GM21367 (cell line): ENCODE measurements at regions not wholly inside any gene's neighbourhood (a gene's known extent, or its start where the extent isn't known, plus 50 kb on each side); places are given as distances from the start of the nearest gene placed in this dataset.

ENCODE experiments used
- ATAC-seq: cut with Tn5 transposase; IDR thresholded peaks from one replicate; pipeline ENCODE4 v1.9.1; 2021; ENCODE audit not compliant: unreplicated experiment

DNA sequence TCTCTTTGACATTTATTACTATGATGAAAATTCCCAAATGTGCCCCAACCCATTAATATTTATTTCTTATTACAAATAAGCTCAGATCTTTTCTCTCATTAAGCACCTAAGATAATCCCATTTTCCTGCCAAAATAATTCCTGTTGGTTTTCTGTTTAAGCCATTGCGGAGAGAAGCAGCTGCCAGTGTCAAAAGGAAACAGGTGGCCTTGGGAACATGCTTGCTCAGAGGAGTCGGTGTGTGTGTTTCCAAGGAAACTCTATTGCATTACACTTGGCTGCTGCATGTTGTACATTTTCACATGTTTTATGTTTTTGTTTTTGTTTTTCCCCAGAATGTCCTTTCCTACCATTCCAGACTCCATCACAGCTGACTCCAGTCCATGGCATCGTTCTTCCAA, 56.4 kb downstream of the CD24 start:
- ATAC-seq: no peak

DNA sequence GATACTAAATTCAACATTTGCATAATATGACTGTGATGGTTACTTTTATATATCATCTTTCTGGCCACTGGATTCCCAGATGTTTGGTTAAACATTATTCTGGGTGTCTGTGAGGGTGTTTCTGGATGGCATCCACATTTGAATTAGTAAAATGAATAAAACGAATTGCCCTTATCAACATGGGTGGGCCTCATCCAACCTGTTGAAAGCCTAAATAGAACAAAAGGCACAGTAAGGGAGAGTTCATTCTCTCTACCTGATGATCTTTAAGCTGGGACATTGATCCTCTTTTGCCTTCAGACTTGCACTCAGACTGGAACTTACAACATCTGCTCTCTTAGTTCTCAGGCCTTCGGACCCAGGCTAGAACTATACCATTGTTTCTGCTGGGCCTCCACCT, 57.6 kb downstream of the CD24 start:
- ATAC-seq: no peak

DNA sequence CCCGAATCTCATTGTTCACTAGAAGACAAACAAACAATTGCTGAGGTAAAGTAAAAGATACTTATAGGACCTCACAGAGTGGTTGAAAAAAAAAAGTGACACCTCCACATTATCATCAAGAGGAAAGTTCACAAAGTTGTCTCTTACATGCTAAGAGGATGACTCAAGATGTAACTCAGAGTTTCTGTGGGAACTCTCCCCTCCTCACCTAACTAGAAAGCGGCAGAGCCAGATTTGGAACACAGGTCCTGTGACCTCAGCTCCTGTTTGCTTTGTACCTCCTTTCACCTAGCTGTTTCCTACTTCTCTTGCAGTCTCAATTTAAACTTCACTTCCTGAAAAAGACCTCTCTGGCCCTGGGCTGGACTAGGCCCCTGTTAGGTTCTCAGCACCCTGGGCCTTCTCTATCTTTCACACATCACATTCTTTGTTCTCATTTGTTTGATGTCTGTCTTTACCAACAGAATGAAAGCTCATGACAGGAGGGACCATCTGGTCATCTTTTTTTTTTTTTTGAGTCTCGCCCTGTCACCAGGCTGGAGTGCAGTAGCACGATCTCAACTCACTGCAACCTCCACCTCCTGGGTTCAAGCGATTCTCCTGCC, 60.8 kb downstream of the CD24 start:
- no peak for ATAC-seq

DNA sequence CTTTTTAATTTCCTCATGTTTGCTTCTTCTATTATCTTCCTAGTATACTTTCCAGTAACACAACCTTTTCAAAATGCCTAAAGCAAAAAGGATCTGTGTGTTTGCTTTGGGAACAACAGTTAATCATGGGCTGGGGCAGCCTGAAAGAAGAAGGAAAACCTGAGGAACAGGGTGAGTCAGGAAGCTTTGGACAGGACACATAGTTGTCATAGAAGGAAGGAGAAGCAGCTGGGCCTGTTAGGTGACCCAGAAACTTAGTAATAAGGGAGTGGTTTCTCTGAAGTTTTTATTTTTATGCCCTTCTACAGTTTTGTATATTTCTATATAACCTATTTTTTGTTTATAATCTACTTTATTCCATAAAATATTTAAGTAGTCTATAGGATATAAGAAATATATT, 61.4 kb downstream of the CD24 start:
- ATAC-seq: no peak

DNA sequence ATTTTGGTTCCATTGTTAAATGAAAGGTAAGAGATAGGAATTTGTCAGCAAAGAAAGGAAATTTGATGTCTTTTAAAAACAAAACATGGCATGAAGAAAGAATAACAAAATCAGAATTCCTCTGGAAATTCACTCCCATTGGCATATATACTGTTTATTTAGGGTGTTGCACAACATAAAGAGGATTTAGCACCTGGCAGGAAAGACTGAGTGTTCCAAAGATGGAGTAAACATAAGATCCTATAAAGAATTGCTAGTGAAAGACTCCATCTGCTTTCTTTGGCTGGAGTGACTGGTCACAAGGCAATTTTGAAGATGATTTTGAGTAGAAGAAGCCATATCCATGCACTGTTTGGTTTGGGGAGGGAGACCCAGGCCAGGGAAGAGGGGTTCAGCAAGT, 62.4 kb downstream of the CD24 start:
- ATAC-seq: no peak

DNA sequence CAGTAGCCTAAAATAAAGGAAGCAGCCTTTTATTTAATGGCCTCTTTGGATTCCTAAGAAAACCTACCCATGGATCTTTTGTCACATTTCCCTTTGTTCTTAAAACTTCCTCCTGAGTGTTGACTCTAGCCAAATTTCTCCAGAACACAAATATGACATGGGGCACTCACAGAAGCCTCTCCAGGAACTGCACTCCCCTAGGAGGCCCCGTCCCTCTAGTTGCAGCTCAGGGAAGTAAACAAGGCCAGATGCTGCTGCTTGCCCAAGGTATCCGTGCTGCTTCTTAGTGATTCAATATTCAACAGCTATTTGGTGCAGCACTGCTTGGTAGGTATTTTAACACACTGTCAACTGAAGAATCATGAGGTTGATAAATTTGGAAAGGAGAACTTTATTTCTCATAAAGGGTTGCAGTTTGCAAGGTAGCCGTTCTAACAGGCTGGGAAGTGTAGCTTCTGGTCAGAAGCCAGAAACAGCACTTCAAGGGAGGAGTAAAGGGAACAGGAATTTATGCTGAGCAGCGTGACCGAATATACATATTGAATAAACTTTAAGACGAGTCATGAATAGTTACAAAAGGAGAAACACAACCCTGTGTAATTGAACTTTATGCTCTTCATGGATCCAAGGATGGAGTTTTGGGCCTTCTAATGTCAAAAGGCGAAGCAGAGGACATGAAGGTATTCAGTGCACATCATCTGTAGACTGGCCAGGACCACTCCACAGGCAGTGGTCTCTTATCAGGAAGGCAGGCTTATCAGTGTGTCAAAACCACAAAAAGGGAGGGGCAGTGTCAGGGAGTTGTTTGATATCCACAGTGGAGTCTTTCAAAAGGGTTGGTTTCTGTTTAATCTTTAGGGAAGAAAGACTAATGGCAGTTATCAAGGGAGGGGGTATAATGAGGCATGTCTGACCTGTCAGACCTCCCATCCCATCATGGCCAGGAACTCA, 63.3 kb downstream of the CD24 start:
- no peak for ATAC-seq

DNA sequence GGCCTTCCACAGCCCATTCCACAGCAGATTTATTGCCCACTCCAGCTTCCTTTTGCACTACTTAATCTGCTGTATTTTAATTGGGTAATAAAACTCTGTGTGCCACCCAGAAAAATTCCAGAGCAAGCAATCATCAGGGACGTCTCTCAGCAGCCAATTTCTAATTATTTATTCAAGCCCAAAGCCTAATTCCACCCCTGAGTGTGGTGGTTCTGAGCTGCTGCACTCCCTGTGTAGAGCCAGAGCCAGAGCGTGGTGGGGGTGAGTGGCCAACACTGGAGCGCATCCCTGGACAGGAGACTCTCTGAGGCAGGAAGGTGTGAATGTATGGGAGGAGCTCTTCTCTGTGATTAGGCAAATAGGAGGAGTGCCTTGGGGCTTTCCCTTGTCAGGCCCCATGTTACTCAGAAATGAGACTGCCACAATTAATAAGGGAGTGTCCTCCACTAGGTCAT, 66.1 kb downstream of the CD24 start:
- no peak for ATAC-seq

DNA sequence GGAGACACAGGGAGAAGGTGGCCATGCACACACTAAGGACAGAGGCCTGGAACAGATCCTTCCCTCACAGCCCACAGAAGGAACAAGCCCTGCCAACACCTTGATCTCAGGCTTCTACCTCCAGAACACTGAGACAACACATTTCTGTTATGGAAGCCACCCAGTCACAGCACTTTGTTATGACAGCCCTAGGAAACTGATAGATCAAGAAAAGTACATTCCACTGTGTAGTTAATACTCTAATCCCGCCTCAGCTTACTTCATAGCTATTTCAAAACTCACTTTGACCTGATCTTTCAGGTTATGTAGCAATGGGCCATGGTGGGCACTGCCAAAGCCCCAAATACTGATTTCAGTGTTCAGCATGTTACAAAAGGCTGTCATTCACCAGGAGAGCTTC, 66.8 kb downstream of the CD24 start:
- no peak for ATAC-seq

DNA sequence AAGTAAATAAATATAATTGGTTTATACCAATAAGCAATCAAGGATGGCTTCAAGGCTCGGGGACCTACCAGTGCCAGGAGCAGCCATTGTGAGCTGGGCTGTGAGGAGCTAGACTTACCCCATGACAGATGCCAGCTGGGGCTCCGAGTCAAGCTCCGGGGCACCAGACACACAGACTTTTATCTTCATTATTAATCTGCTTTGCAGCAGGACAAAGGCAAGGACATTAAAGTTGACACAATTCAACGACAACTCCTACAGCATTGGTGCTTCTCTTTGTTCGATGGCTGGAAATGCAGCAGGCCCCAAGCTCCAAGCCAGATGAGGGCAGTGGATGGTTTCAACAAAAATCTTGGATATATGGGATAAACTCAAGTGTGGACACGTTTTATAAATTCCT, 68.3 kb downstream of the CD24 start:
- no peak for ATAC-seq

DNA sequence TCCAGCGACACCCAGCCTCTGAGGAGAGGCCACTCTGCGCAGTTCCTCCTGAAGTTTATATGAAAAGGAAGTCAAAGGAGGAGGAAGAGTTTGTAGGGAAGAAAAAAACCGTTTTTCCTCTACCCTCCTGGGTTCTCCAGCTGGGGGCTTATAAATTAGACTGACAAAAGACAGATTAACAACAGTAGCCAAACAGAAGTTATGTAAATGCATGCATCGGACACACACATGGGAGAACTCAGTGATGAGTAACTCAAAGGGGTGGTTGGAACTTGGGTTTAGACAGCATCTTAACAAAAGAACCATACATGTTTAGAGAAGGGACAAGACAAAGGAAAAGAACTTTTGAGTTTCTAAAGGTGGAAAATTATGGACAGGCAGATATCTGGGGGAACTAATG, 71.2 kb downstream of the CD24 start:
- ATAC-seq: no peak

DNA sequence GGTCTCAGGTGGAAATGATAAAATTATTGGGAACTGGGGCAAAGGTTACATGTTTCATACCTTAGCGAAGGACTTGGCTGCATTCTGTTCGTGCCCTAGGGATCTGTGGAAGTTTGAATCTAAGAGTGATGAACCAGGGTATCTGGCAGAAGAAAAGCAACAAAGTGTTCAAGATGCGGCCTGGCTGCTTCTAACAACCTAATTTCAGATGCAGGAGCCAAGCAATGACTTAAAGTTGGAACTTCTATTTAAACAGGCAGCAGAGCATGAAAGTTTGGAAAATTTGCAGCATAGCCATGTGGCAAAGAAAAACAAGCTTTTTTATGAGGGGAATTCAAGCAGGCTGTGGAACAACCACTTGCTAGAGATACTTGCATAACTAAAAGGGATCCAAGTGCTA, 73.5 kb downstream of the CD24 start:
- no peak for ATAC-seq

DNA sequence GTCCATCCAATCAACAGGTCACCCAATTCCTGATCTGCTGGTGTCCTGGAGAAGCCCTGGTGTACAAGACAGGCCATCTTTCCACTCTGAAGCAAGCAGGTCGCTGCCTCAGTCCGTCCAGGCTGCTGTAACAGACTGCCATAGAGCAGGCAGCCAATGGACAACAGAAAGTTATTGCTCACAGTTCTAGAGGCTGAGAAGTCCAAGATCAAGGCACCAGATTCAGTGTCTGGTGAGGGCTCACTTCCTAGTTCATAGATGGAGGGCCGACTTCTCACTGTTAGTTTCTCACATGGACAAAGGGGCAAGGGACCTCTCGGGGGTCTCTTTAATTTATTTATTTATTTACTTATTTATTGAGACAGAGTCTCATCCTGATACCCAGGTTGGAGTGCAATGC, 74.8 kb downstream of the CD24 start:
- no peak for ATAC-seq

DNA sequence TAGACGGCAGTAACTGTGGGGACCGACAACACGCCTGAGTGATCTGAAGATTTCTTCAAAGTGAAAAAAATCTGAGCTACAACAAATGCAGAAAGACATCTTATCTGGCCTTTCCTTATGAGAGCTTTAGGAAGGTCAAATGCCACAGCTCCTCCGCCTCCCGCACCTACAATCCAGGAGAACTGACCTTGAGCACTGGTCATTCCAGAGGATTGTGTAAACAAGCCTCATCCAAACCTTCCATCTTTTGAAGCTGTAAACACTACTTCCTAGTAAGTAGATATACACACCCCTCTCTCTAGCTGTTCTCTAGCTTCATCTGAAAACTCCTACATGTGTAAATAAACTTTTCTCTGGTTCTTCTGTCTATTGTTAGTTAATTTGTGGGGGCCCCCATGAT, 76.9 kb downstream of the CD24 start:
- ATAC-seq: no peak

DNA sequence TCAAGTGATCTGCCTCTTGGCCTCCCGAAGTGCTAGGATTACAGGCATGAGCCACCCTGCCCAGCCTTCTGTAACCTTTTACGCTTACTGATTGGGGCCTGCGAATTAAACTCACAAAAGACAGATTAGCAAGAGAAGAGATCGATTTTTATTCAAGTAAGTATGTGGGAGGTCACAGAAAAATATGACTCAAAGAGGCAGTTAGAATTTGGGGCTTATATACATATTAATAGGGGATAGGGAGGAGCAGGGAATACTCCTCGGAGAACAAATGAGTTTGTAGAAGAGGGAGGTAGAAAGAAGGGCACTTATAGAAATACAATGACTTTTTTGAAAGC, 78.9 kb downstream of the CD24 start:
- no peak for ATAC-seq

DNA sequence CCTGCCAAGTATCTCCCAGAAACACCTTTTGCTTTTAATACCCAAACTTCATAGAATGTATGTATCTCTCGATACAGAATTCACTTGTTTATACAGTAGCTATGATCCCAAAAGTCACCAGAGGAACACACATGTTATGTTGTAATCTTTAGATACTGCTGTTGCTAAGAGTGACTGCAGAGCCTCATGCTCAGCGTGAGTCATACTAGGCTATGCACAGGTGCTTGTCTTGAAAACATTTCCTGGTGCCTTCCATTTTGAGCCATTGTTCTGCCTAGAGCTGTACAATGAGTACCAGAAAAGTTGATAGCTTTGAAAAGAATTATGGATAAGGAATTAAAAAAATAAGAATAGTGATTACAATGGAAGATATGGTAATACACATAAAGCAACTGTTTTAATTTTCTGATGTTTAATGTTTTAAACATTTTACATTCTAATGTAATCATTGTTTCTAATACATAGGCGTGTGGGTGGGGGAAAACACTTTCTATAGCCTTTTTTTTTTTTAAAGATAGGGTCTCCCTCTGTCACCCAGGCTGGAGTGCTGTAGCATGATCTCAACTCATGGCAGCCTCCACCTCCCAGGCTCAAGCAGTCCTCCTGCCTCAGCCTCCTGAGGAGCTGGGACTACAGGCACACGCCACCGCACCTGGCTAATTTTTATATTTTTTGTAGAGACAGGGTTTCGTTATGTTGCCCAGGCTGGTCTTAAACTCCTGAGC, 79.4 kb downstream of the CD24 start:
- ATAC-seq: no peak

DNA sequence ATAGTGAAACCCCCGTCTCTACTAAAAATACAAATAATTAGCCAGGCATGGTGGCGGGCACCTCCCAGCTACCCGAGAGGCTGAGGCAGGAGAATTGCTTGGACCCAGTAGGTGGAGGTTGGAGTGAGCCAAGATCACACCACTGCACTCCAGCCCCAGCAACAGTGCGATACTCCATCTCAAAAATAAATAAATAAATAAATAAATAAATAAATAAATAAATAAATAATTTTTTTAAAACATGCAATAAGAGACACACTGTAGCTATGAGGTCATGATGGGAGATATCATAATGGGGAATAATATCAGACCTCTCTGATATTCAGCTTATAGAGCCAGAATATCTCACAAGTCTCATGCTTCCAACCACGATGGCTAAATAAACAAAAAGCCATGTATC, 82.3 kb downstream of the CD24 start:
- ATAC-seq: no peak

DNA sequence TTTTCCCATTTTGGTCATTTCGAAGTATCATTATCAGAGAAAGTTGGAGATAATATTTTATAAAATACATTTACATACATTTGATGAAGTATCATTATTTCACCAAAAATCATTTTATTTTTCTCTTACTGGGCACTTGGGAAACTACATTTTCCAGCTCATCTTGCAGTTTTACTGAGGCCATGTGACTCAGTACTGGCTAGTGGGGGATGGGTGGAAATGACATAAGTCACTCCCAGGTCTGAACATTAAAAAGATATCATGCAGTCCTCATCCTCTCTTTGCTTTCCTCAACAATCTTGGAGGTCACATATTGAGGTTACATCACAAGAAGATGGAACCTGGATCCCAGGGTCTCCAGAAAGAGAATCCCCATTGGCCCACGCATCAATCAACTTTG, 84.1 kb downstream of the CD24 start:
- no peak for ATAC-seq

DNA sequence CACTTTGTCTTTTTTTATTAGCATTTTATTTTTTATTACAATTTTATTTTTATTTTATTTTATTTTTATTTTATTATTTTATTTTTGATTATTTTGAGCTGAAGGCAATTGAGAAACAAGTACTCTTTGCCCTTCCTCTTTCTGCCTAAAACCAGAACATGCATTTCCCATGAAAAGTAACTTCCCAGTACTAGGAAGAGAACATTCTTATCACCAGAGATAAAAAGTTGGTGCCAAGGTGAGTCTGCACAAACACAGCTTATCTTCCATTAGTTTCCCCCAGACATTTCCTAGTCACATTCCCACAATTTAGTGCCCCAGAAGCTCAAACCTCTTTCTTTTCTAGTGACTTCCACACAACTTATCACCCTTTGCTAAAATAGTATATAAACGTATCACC, 84.8 kb downstream of the CD24 start:
- no peak for ATAC-seq

DNA sequence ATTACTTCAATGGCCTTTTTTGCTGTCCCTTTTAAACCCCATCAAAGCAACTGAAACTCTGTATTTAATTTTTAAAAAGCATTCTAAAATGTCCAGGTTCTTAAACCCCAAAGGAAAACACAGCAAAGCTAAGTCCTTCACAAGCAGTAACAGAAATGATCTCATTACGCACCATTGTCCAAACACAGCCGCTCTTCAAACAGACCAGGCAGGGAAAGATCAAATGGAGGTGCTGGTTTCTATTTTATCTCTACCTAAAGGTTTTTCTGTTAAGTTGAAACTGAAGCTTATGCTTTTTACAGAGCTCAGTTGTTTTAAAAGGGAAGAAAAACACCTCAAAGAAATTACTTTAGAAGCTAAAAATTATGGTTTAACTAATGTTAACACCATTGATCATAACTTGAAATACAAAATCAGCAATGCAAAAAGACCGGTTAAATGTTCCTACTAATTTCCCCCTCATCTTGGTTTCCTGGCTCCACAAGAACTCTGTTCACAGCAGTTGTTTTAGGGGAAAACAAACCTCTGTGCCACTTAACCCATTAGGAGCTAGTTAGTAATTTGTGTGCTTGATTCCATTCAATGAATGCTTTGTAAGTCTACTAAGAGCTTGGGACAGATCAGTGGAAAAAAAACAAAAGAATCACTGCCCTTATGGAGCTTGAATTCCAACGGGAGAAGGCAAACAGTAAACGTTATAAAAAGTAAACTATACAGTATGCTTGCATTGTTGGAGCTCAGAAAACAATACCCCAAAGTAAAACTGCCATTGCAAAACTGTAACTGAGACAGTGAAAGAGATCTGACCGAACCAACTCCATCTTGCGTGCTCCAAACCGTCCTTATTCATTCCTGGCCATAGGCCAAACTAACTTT, 87.4 kb downstream of the CD24 start:
- no peak for ATAC-seq

DNA sequence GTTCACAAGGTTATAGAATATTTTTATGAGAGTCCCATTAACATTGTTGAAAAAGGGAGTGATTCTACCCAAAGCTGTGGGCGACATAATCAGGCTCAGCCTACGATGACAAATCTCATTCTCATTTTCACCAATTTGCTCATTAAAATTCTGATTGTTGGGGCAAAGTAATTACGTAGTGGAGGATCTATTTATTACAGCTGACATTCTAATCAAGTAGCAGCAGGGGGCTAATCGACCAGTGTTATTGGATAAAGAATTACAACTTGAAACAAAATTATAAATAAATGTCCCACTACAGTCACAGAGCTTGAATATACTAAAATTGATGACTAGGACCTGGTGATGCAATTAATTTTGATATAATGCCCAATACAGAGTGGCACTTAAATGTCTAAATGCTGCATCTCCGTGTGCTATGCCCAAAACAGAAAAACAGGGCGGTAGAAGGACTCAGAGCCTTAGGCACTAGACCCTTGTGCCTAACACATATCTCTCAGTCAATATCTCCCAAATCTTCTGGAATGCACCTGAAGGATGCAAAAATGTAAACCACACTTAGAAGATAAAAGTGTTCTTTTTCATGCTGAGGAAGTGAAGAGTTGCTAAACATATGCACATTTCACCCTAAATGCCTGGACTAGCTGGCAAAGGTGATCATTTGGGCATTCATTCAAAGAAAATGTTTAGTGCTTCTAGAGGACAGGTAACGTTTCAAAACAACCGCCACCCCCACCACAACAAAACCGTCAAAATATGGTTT, 88.3 kb downstream of the CD24 start:
- no peak for ATAC-seq
